ENCODE measurements at regions not wholly inside any gene's neighbourhood (a gene's known extent, or its start where the extent isn't known, plus 50 kb on each side); places are given as distances from the start of the nearest gene placed in this dataset.
A peak's percentile ranks its signal among the peaks of the same experiment; 100 is the strongest.

DNA sequence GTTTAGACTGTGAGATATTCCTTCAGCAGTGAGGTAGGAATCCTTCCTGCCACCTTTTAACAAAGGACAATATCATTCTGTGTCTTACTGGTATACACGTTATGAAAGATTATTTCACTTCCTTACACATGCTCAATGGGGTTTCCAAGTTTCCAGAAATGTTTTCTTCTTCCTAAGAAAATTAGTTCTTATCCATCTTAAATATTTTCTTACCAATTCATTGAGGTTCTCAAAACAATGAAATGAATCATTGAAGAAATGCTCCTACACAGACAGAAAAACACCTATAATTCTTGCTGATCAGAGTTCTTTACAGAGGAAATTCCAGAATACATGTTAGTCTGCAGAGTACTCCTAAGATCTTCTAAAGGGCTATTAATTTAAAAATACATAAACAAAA is 51.4 kb upstream of the SEC61G start:
- no peak for DNase-seq (ENCODE audit: low read depth)

DNA sequence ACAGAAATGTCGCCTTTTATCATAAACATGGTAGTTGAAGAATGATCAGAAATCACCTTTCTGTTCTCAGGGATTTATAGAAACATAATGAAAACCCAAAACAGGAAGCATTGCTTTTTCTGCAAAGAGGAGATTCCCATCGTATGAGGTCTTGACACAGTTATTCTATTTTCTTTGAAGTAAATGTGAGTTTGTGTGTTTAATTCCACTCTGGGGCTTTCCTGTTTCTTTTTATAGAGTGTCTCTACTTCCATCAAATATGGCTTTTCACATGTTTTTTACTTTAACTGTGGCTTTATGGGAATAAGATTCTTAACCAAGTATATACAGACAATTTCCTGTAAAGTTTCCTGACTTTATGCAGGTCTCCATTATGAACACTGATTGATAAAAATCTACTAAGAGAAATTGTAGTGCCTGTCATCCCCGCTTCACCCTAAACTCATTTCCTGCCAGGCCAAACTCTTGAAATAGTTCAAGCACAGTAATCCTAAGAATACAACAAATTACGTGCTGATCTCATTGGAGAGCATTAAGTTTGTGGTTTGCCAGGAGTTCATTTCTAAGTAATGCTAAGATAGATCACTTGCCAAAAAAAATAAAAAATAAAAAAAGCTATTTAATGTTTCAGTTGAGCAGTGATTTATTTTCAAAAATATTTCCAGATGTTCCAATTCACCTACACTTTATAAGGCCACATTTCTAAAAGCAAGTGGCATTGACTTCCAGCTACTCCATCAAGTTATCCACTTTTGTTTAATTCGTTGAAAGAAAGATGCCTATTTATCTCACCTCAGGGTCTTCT is 52.2 kb upstream of the SEC61G start:
- peak; percentile 60 for DNase-seq (ENCODE audit: low read depth)

GRCh38 chr7:54811846-54812254 is 52.8 kb upstream of the SEC61G start:
- peak; percentile 42 for DNase-seq (ENCODE audit: low read depth)

GRCh38 chr7:54812756-54813322 is 53.8 kb upstream of the SEC61G start:
- DNase-seq (ENCODE audit: low read depth): no peak

DNA sequence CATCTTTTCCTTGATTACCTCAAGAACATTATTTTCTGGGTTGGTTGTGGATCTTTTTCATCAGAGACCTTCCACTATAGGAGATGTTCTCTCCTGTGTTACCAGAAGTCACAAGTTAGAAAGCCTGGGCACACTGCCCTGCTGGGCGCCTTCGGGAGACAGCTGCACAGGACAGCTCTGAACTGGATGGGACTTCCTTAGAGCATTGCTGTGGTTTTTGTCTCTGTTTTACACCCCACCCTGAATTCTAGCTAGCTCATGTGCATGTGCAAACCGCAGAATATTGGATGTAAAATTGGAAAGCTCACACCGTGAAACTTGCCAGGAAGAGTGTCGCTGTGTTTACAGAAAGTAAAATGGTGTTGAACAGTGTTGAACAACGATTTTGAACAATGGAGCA is 54.4 kb upstream of the SEC61G start:
- DNase-seq (ENCODE audit: low read depth): no peak

DNA sequence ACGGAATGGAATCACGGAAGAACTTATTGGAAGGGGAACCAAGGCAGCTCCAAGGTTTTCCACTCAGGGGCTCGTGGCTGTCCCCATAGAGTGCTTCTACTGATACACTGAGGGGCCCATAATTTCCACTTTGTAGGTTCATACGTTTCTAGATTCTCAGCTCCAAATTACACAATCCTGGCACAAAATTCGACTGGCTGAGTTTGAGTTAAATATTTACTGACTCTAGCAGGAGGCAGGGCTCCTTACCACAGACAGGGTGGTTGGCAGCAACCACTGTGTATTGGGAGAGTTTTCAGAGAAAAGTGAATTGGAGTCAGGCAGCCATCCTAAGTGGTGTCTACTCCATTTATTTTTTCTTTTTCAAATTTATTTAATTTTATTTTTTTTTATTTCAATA is 55.4 kb upstream of the SEC61G start:
- DNase-seq (ENCODE audit: low read depth): no peak

- no peak for DNase-seq (ENCODE audit: low read depth)
Measured at GRCh38 chr7:54817152-54817551, 58.1 kb upstream of the SEC61G start.

DNA sequence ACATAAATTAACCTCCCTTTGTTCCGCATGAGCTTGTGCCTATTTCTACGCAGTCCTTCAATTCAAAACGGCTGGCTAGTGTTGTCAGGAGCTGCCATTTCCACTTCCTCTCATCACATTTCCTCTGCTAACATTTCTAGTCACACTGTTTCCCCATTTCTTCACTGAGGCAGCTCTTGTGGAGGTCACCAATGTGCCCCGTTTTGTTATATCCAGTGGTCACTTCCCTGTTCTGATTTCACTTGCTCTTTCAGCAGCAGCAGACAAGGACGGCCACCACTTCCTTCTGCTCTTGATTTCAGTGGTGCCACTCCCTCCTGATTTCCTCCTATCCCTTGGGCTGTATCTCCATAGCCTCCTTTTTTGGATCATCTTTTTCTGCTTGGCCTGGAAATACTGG is 64.8 kb upstream of the SEC61G start:
- DNase-seq (ENCODE audit: low read depth): no peak

- DNase-seq (ENCODE audit: low read depth): no peak
Measured at GRCh38 chr7:54824655-54825054, 65.6 kb upstream of the SEC61G start.

- DNase-seq (ENCODE audit: low read depth): no peak
Measured at GRCh38 chr7:54825368-54825767, 66.4 kb upstream of the SEC61G start.

- no peak for DNase-seq (ENCODE audit: low read depth)
Measured at GRCh38 chr7:54827734-54828133, 68.7 kb upstream of the SEC61G start.

GRCh38 chr7:54831046-54831643 is 72.1 kb upstream of the SEC61G start:
- peak; percentile 13 for DNase-seq (ENCODE audit: low read depth)

GRCh38 chr7:54831644-54832095 is 72.7 kb upstream of the SEC61G start:
- peak; percentile 44 for DNase-seq (ENCODE audit: low read depth)

- no peak for DNase-seq (ENCODE audit: low read depth)
Measured at GRCh38 chr7:54833001-54833467, 74.0 kb upstream of the SEC61G start.

DNA sequence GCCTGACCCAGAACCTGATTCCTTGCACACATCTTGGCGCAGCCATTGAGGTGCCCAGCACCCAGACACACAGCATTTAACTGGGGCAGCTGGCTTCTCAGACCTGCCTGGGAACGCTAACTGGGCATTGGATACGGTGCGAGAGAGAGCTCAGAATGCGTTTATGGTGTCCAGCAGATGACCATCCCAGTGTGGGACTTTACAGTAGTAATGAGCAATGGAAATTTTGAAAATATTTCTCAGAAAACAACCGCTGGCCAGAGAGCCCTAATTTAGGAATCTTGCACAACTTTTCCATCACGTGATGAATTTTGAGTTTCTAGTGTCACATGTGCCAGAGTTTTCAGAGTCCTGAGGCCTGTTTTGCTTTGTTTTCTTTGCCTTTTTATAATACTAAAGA is 78.2 kb upstream of the SEC61G start:
- DNase-seq (ENCODE audit: low read depth): no peak

- no peak for DNase-seq (ENCODE audit: low read depth)
Measured at GRCh38 chr7:54837761-54838160, 78.8 kb upstream of the SEC61G start.

DNA sequence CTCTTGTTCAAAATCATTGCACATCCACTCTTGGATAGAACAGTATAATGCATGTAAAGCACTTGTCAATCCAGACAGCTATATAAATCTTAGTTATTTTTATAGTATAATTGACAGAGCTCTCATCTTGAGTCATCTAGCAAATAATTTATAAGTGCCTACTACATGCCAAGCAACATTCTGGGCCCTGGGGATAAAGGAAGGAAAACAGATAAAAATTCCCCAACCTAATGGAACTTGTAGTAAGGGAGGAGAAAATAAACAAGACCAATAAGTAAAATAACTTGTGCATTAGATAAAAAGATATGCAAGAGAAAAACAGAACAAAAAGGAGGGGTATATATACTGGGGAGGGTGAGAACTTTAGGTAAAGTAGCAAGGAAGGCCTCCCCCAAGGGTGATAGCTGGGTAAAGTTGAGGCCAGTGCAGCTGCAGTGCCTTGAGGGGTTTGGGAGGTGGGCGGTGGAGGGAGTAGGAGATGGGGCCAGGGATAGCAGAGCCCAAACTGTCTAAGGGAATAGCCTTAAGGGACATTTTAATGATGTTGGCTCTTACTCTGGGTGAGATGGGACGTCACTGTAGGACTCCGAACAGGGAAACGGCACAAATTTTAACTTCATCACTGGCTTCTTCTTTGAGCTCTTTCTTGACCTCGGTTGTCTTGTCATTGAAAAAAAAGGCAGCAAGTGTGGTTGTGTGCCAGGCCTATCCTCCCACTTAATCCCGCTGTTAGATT is 79.3 kb upstream of the SEC61G start:
- no peak for DNase-seq (ENCODE audit: low read depth)

DNA sequence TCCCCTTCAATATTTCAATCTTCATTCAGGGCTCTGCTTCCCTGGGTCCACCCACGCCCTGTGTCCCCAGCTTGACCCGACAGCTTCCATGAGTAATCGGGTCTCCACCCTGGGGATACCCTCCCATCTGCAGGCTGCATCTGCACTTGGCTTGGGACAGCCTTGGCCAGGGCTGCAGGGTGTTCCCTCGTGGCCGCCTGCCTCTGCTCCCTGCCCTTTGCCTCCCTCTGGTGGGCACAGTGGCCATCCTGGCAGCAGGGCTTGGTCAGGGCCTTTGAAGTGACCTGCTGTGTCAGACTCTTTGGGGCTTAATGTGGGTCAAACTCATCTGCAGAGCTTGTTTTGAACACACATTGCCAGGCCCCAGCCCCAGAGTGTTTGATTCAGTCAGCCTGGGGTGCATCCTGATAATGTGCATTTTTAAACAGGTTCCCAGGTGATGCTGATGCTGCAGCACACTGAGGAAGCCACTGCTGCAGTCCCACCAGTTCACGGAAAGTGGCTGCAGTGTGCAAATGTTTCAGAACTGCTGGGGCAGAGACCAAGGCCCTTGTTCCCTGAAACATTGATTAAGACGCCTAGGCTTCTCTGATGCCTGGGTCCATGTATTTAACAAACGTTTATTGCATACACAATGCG is 80.7 kb upstream of the SEC61G start:
- peak; percentile 26 for DNase-seq (ENCODE audit: low read depth)

GRCh38 chr7:54841772-54842697 is 83.0 kb upstream of the SEC61G start:
- DNase-seq (ENCODE audit: low read depth): no peak

DNA sequence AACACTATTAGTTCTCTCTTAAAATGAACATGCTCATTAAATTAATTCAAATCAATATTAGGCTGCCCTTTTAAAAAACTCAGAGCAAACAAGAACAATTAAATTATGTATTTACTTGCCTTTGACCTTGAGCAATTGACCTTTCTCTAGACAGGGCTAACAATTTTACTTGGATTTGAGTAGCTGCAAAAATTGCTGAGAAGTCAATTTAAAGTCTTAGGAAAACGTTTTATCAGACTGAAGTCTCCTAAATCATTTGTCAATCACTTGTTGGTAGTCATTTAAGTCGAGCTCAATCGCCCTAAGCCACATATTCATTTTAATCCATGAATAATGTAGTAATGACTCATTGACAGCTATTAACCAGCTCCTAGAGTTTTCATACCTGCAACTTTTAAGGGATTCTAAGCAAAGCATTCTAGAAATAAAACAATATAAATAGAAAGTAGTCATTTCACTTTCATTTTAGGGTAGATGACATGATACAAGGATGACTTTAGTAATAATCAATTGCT is 84.9 kb upstream of the SEC61G start:
- DNase-seq (ENCODE audit: low read depth): no peak

- peak; percentile 67 for DNase-seq (ENCODE audit: low read depth)
Measured at GRCh38 chr7:54846273-54846672, 87.3 kb upstream of the SEC61G start.
